Epithelial cell of proximal tubule (primary cell): ENCODE measurements at regions not wholly inside any gene's neighbourhood (a gene's known extent, or its start where the extent isn't known, plus 50 kb on each side); places are given as distances from the start of the nearest gene placed in this dataset.

Source experiments
- DNase-seq: peaks from one replicate; pipeline ENCODE4 v3.0.0-alpha.2; 2011; ENCODE audit warnings: low read depth
- H3K4me3 ChIP-seq: 2 replicates; pipeline ENCODE4 v1.5.1; 2011; ENCODE audit warnings: low read depth, mild to moderate bottlenecking, low read length
- CTCF ChIP-seq: conservative IDR thresholded peaks from 2 replicates; pipeline ENCODE4 v1.5.1; 2012; ENCODE audit warnings: low read depth, mild to moderate bottlenecking, low read length

GRCh38 chr14:43540948-43541347, 966.1 kb downstream of the FSCB start:
- TF ChIP-seq CTCF, result no peak
- no peak for DNase-seq
- H3K4me3 ChIP-seq, result no peak overlapping the region

GRCh38 chr14:43539210-43539609, 967.9 kb downstream of the FSCB start:
- peak; percentile 47 for TF ChIP-seq CTCF
- DNase-seq, result no peak
- no peak overlapping the region for H3K4me3 ChIP-seq

GRCh38 chr14:43535231-43535838, 971.7 kb downstream of the FSCB start:
- no peak overlapping the region for H3K4me3 ChIP-seq
- DNase-seq, result no peak
- no peak for TF ChIP-seq CTCF

GRCh38 chr14:43532825-43533416, 974.2 kb downstream of the FSCB start:
- no peak for TF ChIP-seq CTCF
- DNase-seq, result no peak
- no peak overlapping the region for H3K4me3 ChIP-seq

GRCh38 chr14:43528321-43528720, 978.8 kb downstream of the FSCB start:
- no peak overlapping the region for H3K4me3 ChIP-seq
- TF ChIP-seq CTCF, result no peak
- no peak for DNase-seq

GRCh38 chr14:43525658-43526057, 981.4 kb downstream of the FSCB start:
- TF ChIP-seq CTCF, result no peak
- DNase-seq, result no peak
- H3K4me3 ChIP-seq, result no peak overlapping the region

GRCh38 chr14:43522901-43523300, 984.2 kb downstream of the FSCB start:
- H3K4me3 ChIP-seq, result no peak overlapping the region
- no peak for TF ChIP-seq CTCF
- no peak for DNase-seq
